GM18951 (cell line): ENCODE measurements at regions not wholly inside any gene's neighbourhood (a gene's known extent, or its start where the extent isn't known, plus 50 kb on each side); places are given as distances from the start of the nearest gene placed in this dataset.
"Not testable (repeated sequence)": the region's sequence is repeated elsewhere in the genome, so short reads cannot be mapped to it uniquely, and the experiment has no call there.

Source experiments
- POLR2A ChIP-seq: IDR thresholded peaks from 4 replicates; pipeline ENCODE4 v1.6.1; 2011; ENCODE audit warnings: mild to moderate bottlenecking; ENCODE audit not compliant: insufficient read length, insufficient read depth; ENCODE audit errors: extremely low read depth
- in situ Hi-C: fragments of 300-500 bp; cut with MboI; formaldehyde crosslinking; loops from one replicate; pipeline ENCODE4 v1.12.0; 2022; ENCODE audit warnings: low sequenced_read_pairs, mixed read lengths, inconsistent platforms; ENCODE audit not compliant: unreplicated experiment

DNA sequence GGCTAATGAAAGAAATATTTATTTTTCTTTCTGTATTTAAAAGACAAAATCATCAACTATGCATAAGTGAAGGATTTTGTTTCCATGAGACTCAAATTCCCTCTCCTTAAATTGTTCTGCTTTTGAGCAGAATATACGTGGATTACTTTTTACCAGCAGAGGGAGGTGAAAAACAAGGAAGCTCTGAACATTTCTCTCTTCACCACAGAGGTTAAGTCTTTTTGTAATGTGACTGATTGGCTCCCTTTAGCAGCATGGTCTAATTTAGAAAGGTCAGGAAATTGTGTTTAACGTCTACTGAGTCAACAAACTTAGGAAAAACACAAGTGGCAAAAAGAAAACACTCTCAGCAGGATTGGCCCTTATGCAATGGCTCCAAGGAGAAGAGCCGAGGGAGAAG is 55.1 kb upstream of the F9 start:
- TF ChIP-seq POLR2A = no peak
- in situ Hi-C loops = no loop called here

DNA sequence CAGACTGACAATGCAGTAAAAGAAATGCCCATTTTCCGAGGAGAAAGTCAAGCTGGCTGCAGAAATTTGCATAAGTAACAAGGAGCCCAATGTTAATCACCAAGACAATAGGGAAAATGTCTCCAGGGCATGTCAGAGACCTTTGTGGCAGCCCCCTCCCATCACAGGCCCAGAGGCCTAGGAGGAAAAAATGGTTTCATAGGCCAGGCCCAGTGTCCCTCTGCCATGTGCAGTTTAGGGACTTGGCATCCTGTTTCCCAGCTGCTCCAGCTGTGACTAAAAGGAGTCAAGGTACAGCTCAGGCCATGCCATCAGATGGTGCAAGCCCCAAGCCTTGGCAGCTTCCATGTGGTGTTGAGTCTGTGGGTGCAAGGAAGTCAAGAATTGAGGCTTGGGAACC is 68.6 kb upstream of the F9 start:
- in situ Hi-C loops = not testable (repeated sequence)

DNA sequence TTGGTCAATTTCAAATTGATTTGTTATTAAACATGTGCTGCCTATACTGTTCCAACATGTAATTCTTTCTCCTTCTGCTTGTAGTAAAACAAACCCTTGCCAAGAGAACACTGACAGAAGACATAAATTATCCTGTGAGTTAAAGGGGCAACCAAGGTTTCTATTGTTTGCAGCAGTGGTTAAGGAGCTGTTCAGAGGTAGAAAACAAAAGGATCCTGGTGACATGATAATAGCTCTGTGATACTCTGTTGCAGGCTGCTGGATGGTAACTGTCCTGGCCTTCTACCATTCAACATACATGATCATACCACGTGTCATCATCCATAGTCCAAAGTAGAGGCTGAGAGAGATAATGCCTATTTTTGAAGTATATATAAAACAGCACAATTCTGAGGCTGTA is 75.8 kb upstream of the F9 start:
- no peak for TF ChIP-seq POLR2A
- in situ Hi-C loops = no loop called here

DNA sequence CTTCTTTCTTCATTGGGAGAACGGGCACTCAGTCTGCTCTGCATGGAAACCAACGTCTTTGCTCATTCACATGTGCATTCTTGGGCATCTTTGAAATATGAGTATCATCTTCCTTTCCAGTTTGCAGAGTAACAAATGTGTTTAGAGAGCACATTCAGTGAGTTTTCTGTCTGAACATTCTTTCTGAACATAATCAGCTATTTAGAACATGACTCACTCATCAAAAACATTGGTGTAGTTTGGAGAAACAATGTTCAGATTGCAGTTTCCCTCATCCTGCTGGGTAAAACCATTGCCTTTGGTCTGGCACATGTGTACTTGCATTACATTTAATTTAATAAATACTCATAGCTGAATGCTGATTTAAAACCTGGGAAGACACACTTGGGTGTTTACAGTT is 81.5 kb upstream of the F9 start:
- in situ Hi-C loops = no loop called here
- no peak for TF ChIP-seq POLR2A

DNA sequence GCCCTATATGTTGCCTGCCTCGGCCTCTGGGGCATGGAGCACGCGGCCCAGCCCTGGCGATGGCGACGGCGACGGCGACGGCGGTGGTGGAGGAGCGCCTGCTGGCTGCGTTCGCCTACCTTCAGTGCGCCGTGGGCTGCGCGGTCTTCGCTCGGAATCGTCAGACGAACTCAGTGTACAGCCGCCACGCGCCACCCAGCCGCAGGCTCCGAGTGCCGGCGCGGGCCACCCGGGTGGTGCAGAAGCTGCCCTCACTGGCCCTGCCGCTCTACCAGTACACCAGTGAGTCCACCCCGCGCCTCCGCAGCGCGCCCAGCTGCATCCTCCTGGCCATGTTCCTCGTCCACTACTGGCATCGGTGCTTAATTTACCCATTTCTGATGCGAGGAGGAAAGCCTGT is 83.7 kb upstream of the F9 start:
- in situ Hi-C loops = no loop called here
- TF ChIP-seq POLR2A = no peak

DNA sequence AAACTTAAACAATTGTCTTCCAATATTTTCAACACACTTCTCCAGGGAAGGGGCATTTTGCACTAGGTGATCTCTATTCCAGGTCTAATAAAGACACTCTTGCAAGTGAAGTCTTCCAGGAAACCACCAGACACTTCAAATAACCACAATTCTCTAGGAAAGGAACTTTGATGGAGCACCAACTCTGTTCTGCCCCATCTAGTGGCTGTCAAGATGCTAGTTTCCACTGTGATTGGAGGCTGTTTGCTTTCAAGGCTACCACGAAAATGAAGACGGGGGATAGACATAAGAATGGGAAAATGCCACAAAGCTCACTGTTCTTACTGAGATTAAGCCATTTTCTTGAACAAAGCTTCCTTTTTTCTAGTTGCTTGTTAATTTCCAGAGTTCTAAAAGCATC is 100.6 kb upstream of the F9 start:
- no peak for TF ChIP-seq POLR2A
- in situ Hi-C loops = no loop called here

DNA sequence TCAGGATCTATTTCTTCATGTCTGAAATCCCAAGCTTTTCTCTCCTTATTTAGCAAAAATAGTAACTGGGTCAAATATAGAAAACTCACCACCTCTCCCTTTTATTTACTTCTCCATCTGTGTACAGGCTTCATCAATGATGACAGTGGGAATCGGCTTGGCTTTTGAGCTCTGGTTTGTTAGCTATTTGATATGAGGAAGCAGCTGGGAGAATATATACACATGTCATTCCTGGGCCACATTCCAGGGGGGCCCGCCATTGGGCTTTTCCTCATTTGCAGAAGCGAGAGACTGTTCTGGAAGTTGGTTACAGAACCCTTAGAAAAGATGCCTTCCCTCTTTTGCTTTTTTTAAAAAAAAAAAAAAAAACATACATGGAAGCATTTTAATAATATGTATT is 107.4 kb upstream of the F9 start:
- no peak for TF ChIP-seq POLR2A
- in situ Hi-C loops = no loop called here

DNA sequence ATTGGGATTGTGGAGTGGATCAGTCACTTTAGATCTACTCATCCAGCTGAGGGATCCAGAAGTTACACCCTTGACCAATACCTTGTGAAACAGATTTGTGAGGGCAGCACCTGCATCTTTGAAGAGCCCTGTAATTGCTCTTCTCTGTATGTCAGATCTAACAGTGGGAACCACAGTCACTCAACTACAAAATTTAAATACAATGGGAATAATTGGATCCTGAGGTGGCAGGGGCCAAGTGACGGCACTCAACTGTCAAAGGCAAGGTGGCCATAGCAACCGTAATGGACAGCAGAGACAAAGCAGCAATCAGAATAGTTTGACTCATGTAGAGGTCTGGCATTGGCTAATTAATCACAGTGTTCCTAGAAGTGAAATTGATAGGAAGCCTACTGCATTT is 132.3 kb upstream of the F9 start:
- in situ Hi-C loops = not testable (repeated sequence)

DNA sequence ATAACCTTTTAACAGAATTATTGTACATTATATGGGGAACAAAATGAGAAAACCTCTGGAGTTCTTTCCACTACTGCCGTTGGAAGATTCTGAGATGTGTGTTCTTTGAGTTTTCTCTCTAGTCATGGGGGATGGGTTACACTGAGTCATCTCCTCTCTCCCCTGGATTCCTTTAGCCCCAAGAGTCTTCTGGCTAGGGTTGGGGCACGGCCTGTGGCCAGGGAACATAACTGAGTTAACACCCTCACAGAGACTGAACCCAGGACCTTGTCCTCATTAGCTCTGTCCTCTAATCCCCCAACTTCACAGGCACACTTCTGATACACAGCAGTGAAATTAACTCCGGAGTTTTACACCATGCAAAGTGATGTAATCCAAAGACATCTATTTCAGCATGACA is 142.3 kb upstream of the F9 start:
- in situ Hi-C loops = no loop called here
- no peak for TF ChIP-seq POLR2A

DNA sequence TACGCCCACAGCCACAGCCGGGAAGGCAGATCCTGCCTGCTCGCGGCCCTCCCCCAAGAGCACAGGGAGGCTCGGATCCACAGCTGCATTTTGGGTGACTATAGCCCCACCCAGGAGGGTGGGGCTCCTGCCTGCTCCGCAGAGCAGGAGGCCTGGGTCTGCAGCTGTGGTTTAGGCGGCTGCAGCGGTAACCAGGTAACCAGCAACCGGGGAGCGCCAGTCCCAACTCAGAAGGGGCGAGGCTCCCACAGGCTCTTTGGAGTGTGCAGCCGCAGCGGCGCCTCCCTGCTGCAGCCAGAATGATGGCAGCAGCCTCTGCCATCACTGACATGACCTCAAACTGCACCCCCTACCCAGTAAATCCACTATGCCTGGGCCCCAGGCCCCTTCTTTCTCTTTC is 148.0 kb upstream of the F9 start:
- no peak for TF ChIP-seq POLR2A
- in situ Hi-C loops = no loop called here

DNA sequence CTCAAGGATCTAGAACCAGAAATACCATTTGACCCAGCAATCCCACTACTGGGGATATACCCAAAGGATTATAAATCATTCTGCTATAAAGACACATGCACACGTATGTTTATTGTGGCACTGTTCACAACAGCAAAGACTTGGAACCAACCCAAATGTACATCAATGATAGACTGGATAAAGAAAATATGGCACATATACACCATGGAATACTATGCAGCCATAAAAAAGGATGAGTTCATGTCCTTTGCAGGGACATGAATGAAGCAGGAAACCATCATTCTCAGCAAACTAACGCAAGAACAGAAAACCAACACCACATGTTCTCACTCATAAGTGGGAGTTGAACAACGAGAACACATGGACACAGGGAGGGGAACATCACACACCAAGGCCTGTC is 154.0 kb upstream of the F9 start:
- in situ Hi-C loops = not testable (repeated sequence)

DNA sequence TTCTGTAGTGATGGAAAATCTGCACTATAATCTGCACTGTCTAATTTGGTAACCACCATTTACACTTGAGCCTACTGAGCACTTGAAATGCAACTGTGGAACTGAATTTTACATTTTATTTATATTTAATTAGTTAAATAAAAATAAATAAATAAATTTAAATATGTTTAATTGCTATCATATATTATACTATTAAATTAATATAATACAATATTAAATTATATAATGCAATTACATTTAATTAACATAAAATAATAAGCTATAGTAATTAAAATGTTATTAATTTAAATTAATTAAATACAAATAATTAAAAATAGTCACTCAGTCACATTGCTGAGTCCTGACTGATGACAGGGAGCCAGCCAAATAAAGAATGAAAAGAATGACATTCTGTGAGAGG is 170.2 kb upstream of the F9 start:
- TF ChIP-seq POLR2A = no peak
- in situ Hi-C loops = no loop called here

DNA sequence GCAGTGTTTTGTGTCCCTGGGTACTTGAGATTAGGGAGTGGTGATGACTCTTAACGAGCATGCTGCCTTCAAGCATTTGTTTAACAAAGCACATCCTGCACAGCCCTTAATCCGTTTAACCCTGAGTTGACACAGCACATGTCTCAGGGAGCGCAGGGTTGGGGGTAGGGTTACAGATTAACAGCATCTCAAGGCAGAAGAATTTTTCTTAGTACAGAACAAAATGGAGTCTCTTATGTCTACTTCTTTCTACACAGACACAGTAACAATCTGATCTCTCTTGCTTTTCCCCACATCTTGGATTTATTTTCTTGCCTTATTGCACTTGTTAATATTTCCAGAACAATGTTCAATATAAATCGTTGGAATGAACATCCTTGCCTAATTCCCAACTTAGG is 187.9 kb upstream of the F9 start:
- in situ Hi-C loops = not testable (repeated sequence)

DNA sequence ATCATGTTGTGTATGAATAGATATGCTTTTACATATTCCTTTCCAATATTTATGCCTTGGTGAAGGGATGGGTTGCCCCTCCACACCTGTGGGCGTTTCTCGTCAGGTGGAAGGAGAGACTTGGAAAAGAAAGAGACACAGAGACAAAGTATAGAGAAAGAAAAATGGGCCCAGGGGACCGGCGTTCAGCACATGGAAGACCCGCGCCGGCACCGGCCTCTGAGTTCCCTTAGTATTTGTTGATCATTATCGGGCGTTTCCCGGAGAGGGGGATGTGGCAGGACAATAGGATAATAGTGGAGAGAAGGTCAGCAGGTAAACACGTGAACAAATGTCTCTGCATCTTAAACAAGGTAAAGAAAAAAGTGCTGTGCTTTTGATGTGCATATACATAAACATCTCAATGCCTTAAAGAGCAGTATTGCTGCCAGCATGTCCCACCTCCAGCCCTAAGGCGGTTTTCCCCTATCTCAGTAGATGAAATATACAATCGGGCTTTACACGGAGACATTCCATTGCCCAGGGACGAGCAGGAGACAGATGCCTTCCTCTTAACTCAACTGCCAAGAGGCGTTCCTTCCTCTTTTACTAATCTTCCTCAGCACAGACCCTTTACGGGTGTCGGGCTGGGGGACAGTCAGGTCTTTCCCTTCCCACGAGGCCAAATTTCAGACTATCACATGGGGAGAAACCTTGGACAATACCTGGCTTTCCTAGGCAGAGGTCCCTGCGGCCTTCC is 188.5 kb upstream of the F9 start:
- in situ Hi-C loops = not testable (repeated sequence)

DNA sequence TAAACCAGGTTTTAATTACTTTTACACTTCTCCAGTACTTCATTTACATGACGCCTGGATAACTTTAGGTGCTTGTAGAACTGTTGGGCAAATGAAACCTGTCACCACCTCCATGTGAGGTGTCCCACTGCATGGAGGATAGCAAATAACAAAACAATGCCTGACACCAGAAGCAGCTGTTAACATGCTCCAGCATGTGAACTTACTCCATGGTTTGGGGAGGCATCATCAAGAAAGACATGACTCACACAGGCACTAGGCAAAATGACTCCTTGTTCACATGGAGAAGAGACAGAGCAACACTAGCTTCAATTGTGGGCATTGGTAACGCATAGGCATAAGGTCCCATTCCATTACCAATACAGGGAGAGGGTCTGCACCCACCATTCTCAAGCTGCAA is 198.1 kb upstream of the F9 start:
- TF ChIP-seq POLR2A = no peak
- in situ Hi-C loops = no loop called here

DNA sequence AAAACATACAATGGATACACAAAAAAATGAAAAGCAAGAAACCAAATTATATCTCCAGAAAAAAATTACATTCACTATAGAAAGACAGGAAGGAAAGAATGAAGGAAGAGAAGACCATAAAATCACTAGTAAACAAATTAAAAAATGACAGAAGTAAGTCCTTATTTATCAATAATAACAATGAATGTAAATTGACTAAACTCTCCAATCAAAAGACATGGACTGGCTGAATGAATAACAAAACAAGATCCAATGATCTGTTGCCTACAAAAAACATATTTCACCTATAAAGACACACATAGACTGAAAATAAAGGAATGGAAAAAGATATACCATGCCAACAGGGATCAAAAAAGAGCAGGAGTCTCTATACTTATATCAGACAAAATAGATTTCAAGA is 203.2 kb upstream of the F9 start:
- no peak for TF ChIP-seq POLR2A
- in situ Hi-C loops = no loop called here

DNA sequence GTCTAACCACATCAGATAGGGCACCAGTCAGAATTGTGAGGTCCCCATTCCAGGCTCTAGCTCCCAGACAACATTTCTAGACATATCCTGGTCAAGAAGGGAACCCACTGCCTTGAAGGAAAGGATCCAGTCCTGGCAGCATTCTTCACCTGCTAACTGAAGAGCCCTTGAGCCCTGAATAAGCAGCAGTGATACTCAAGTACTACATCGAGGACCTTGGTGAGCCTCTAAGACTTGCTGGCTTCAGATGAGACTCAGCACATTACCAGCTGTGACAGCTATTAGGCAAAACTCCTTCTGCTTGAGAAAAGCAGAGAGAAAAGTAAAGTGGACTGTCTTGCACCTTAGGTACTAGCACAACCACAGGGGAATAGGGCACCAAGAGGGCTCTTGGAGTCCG is 205.8 kb upstream of the F9 start:
- in situ Hi-C loops = no loop called here
- no peak for TF ChIP-seq POLR2A

DNA sequence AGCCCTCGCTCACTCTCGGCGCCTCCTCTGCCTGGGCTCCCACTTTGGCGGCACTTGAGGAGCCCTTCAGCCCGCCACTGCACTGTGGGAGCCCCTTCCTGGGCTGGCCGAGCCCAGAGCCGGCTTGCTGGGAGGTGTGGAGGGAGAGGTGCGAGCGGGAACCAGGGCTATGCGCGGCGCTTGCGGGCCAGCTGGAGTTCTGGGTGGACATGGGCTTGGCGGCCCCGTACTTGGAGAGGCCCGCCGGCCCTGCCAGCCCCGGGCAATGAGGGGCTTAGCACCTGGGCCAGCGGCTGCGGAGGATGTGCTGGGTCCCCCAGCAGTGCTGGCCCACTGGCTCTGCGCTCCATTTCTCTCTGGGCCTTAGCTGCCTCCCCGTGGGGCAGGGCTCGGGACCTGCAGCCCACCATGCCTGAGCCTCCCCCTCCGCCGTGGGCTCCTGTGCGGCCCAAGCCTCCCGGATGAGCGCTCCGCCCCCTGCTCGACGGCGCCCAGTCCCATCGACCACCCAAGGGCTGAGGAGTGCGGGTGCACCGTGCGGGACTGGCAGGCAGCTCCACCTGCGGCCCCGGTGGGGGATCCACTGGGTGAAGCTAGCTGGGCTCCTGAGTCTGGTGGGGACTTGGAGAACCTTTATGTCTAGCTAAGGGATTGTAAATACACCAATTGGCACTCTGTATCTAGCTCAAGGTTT is 209.7 kb upstream of the F9 start:
- in situ Hi-C loops = not testable (repeated sequence)

DNA sequence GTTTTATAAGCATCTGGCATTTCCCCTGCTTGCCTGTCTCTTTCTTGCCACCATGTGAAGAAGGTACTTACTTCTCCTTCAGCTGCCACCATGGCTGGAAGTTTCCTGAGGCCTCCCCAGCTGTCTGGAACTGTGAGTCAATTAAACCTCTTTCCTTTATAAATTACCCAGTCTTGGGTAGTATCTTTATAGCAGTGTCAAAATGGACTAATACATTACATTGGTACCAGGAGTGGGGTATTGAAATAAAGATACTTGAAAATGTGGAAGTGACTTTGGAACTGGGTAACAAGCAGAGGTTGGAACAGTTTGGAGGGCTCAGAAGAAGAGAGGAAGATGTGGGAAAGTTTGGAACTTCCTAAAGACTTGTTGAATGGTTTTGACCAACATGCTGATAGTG is 223.9 kb upstream of the F9 start:
- in situ Hi-C loops = not testable (repeated sequence)
